Mammary epithelial cell (primary cell): ENCODE measurements at regions not wholly inside any gene's neighbourhood (a gene's known extent, or its start where the extent isn't known, plus 50 kb on each side); places are given as distances from the start of the nearest gene placed in this dataset.

Experiments
- EZH2 ChIP-seq: IDR thresholded peaks from 2 replicates; pipeline ENCODE4 v1.6.1; 2012; ENCODE audit warnings: low read length, inconsistent platforms, borderline replicate concordance
- TF ChIP-seq, protein P1 (sequence below), 2 donors: IDR thresholded peaks in 1 of 2; conservative IDR thresholded peaks in 1 of 2; 2 replicates each; pipeline ENCODE4 v1.5.1; 2011 to 2012; ENCODE audit warnings: inconsistent platforms in 2 of 2, low read length in 2 of 2, mild to moderate bottlenecking in 2 of 2, control low read depth in 1 of 2, low read depth in 1 of 2; ENCODE audit not compliant: insufficient read depth in 1 of 2; ENCODE audit errors: extremely low read depth in 1 of 2

DNA sequence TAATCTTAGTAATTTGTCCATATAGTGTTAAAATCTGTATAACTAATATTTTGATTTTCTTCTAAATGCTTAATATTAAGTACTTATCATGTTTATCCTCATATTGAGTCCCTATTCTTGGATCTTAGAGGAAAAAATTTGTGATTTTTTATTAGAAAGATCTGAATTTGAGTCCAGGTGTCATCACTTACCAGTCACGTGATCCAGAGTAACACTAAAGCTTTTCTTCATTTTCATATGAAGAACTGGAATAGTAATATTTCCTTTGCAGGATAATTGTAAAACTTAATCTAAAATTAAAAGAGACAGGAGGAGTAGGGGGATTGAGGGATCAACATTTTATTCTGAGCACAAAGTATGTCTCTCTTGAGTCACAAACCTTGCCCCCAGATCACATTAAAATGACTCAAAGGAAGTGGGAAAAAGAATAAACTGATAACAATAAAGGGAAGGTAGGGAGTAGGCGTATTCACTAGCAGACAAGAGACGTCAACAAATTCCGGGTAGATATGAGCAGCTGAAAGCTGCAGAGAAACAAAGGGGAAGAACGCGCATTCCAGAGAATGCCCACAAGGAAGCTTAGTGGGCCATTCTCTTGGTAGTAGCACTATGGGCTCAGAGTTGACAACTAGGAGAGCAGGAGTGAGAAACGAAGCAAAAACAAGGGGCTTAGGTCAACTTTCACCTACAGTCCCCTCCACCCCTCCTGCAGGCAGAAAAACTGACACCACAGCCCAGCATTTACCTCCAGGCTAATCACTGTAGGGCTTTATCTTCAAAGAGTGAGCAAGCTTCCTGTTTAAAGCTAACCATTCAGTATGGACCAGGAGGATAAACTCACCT is 123.1 kb downstream of the SPRY2 start:
- TF ChIP-seq, protein P1, sequence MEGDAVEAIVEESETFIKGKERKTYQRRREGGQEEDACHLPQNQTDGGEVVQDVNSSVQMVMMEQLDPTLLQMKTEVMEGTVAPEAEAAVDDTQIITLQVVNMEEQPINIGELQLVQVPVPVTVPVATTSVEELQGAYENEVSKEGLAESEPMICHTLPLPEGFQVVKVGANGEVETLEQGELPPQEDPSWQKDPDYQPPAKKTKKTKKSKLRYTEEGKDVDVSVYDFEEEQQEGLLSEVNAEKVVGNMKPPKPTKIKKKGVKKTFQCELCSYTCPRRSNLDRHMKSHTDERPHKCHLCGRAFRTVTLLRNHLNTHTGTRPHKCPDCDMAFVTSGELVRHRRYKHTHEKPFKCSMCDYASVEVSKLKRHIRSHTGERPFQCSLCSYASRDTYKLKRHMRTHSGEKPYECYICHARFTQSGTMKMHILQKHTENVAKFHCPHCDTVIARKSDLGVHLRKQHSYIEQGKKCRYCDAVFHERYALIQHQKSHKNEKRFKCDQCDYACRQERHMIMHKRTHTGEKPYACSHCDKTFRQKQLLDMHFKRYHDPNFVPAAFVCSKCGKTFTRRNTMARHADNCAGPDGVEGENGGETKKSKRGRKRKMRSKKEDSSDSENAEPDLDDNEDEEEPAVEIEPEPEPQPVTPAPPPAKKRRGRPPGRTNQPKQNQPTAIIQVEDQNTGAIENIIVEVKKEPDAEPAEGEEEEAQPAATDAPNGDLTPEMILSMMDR (conservative IDR thresholded peaks at IDR 0.05 in 1 of 2, IDR thresholded peaks at IDR 0.05 in 1 of 2; ENCODE audit: extremely low read depth in 1 of 2, insufficient read depth in 1 of 2, low read depth in 1 of 2, low read length in 2 of 2) = no peak
- no peak for TF ChIP-seq EZH2
